ENCODE measurements at regions not wholly inside any gene's neighbourhood (a gene's known extent, or its start where the extent isn't known, plus 50 kb on each side); places are given as distances from the start of the nearest gene placed in this dataset.

DNA sequence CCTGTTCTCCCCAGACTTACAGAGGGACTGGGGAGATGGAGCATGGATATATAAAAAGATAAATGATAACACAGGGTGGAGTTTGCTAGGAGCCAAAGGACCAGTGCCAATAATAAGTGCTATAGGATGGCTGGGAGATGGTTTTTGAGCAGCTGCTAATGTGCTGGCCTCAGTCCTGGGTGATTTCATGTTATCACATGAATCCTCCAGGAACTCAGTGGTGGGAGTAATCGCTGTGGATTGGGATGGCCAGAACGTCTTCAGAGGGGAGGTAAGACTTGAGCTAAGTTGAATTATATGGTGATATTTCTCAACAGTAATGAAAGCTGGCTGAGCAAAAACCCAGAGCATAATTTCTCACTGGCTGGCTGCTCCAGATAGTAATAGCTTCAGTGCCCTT, 441.4 kb downstream of the SLC4A3 start:
- no peak for DNase-seq

- DNase-seq, result no peak
Measured at GRCh38 chr2:220070349-220070748, 442.9 kb downstream of the SLC4A3 start.

DNA sequence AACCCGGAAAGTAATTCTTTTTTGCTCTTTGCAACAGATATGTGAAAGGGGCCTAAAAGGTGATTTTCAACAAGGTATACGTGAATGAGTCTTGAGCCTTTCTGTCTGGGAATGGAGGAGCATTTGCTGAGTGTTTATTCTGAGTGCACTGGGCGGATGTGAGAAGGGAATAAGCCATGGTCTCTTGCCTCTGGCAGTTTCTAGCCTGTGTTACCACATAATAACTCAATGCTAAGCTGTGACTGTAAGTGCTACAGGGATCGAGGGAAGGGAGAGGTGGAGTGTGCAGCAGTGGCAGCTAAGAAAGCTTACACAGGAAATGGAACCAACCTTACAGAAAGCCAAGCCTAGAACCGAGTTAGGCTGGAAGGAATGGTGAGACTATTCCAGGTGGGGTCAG, 444.3 kb downstream of the SLC4A3 start:
- DNase-seq, result no peak

DNA sequence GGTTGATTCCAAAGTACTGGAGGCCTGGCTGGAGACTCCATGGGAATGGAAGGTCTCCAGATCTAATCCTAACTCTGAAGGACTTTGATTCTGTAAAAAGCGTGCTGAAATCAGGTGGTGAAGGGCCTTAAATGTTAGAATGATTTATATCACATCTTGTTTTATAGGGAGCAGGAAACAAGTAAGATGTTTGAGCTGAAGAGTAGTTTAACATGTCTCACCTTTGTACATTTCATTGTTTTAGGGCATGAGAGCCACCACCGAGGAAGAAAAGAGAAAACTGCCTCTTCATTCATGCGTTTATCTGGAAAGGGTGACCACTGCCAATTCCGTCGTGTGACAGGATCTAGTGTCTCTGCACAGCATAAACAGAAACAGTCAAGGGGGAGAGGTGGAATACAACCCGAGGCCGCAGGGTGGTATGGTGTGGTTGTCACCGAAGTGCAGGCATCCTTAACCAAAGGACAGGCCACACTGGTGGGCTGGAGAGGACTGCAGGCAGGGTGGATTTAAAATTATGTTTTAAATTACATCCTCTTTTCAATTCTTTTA, 445.3 kb downstream of the SLC4A3 start:
- no peak for DNase-seq

- no peak for DNase-seq
Measured at GRCh38 chr2:220075835-220076234, 448.4 kb downstream of the SLC4A3 start.

- DNase-seq, result no peak
Measured at GRCh38 chr2:220076734-220077133, 449.3 kb downstream of the SLC4A3 start.

GRCh38 chr2:220077488-220077887, 450.1 kb downstream of the SLC4A3 start:
- no peak for DNase-seq

DNA sequence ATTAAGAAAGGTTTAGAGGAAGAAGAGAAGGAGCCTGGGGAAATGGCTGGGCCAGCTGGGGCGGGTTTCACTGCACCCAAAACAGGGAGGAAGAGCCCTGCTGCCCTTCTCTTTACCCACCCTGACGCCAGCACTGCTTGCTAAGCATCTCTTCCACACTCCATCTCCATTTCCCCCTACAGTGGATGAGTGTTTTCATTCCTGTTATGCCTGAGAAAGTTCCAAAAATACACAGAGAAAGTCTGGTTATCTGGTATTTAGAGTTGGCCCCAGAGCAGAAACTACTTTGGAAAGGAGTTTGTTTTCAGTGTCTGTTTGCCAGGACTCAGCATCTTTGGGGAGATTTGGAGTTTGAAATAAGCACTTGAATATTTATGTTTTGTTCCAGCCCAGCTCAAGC, 451.0 kb downstream of the SLC4A3 start:
- no peak for DNase-seq

- DNase-seq, result no peak
Measured at GRCh38 chr2:220079595-220079994, 452.2 kb downstream of the SLC4A3 start.

DNA sequence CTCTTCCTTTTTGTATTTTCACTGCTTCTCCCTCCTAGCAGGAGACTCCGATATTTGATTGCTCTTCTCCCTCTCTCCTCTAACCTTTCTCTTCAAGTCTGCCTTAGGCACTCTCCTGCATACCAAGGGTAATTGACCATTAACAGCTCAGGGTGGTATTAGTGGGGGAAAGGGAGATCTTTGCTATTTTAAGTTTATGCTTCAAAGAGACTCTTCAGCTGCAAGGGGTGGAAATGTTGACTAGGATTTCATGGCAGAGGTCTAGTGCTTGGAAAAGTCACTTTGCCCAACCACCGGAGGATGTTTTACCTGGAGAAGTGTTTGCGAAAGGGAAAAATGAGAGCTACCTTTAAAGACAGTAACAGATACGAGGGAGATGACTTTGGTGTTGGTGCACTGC, 453.7 kb downstream of the SLC4A3 start:
- DNase-seq, result no peak

DNA sequence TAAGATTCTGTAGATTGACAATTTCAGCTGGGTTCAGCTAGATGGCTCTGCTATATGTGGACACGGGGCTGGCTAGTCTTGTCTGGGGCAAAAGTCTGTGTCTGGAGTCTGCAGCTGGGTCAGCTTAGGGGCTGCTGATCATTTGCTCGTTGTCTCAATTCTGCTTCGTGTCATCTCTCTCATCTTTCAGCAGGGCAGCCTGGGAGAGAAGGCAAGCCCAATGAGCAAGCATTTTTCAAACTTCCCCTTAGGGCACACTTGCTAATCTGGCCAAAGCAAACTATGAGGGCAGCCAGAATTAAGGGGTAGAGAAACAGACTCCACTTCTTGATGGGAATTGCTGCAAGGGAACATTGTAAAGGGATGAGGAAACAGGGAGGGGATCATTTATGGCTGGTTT, 462.6 kb downstream of the SLC4A3 start:
- DNase-seq, result no peak

DNA sequence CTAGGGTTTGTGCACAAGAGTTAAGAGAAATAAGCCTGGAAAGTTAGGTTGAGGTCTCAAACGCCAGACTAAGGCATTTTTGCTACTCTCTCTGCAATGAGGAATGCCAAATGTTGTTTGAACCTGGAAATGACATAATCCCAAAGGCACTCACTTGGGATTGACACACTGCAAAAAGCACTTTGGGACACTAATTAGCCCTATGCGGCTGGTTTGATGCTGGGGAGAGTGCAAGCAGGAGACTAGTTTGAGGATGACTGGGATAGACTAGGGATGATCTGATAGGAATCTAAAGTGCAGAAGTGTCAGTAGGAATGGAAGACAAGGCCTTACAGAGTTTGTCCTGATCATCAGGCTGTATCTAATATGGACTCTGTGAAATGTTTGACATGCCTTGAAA, 469.0 kb downstream of the SLC4A3 start:
- no peak for DNase-seq

GRCh38 chr2:220101980-220102379, 474.6 kb downstream of the SLC4A3 start:
- no peak for DNase-seq

GRCh38 chr2:220103596-220103995, 476.2 kb downstream of the SLC4A3 start:
- no peak for DNase-seq

- DNase-seq, result peak; percentile 11
Measured at GRCh38 chr2:220104871-220105351, 477.5 kb downstream of the SLC4A3 start.

DNA sequence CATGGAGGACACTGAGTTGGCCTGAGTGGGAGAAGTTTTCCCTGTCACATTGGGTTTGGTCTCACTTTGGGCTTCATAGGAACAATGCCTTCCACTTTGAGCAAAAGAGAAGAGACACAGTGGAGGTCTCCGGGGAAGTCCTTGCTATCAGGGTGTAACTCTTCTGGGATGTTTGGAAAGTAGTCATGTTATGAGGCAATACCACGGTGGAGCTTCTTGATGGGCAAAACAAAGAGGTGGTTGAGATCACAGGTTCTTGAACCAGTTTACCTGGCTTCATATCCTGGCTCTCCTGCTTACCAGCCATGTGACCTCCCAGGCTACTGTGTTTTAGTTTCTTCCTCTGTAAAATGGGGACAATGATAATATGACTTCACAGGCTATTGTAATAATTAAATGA, 478.6 kb downstream of the SLC4A3 start:
- DNase-seq, result no peak

DNA sequence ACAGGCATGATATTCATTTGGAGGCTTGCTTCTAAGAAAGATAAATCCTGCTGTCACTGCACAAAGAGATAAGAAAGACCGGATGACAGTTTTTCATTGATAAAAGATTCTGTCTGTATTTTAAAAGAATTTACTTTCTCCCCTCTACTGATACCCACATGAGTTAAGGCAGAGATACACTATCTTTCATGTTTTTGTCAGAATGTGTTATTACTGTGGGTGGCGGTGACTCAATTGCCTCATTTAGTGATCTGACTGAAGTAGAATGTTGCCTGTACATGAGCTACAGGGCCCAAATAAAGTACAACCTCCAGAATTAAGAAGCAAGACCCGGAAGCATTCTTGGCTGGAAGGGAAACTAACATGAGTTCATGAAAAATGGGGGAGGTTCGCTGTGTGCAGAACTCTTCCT, 480.0 kb downstream of the SLC4A3 start:
- no peak for DNase-seq

- no peak for DNase-seq
Measured at GRCh38 chr2:220114443-220114842, 487.0 kb downstream of the SLC4A3 start.

DNA sequence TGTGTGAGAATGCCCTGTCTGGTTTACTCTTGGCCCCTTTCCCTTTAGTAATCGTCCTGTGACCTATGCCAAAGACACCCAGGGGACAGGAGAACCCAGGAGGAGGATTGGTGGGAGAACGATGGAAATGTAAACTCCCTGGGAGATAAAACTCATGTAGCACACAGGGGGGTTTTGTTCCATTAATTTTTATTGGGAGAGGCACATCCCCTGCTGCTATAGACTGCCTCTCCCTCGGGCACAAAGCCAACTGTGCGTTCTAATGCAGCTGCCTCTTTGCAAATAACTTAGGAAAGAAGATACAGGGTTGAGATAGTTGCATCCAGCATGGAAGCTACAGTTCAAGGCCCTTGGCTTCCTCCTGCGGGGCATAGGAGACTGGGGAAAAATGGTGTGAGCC, 489.6 kb downstream of the SLC4A3 start:
- DNase-seq, result no peak

DNA sequence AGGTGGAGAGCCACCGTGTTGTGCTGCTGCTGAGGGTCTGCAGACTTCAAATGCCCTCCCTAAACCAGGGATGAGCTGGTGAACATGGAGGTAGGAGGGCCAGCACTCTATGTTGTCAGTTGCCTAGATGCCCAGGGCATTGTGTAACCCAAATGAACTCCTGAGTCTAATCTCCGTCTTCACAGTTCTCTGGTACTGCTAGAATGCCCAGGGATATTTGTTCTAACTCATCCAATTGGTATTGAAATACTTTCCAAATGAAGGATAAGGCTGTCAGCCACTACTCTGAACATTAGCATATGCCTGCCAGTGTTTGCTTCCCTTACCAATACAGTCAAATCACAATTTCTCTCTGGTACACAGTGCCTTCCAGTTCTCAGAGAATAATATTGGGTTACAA, 492.6 kb downstream of the SLC4A3 start:
- no peak for DNase-seq

DNA sequence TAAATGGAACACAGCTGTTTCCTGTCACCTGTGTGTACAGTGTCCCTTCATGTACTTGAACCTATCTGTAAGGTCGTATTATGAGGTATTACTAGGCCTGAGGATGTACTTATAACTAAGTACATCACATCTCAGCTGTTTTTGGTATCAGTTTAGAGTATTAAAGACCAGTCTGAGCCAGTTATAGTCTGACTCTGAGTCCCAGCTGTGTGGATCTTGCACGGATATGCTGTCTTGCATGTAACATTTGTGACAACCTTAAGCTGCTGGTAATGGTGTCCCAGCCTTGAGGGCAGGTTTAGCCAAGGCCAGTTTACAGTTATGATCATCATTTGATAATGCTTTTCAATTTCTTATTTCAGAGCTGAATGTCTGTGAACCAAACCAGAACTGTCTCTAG, 496.3 kb downstream of the SLC4A3 start:
- no peak for DNase-seq

- DNase-seq, result no peak
Measured at GRCh38 chr2:220125551-220125950, 498.1 kb downstream of the SLC4A3 start.

GRCh38 chr2:220127311-220127710, 499.9 kb downstream of the SLC4A3 start:
- DNase-seq, result no peak

DNA sequence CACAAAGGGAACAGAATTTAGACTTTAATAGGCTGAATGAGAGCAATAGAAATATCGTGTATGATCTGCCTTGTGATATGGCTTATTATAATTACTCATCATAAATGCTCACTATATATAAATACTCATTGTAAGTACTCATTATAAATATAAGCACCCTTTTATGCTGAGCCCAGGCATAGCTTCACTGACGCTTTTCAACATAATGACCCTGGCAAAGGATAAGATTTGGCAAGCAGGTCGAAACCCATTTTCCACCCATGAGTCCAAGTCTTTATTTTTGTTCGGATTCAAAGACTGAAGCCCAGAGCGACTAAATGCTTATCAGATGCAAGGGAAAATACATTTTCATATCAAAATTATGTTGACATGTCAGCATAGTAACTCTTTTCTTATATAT, 500.4 kb downstream of the SLC4A3 start:
- DNase-seq, result no peak

GRCh38 chr2:220129391-220129790, 502.0 kb downstream of the SLC4A3 start:
- no peak for DNase-seq

All from hematopoietic multipotent progenitor cell treated with erythropoietin and hydrocortisone succinate and interleukin-3 and kit ligand, for 8 days (in vitro differentiated cells).